K562 (cell line): ENCODE measurements at regions not wholly inside any gene's neighbourhood (a gene's known extent, or its start where the extent isn't known, plus 50 kb on each side); places are given as distances from the start of the nearest gene placed in this dataset.
A peak's percentile ranks its signal among the peaks of the same experiment; 100 is the strongest.

Experiments
- BCLAF1 ChIP-seq, 2 experiments: fragments of 450-650 bp in 1 of 2; IDR thresholded peaks; 2 replicates each; pipeline ENCODE4 v1.6.1; 2011 to 2017; ENCODE audit warnings: low read depth in 2 of 2, antibody characterized with exemption in 1 of 2, borderline replicate concordance in 1 of 2, low read length in 1 of 2, mild to moderate bottlenecking in 1 of 2, mixed read lengths in 1 of 2; ENCODE audit not compliant: control insufficient read depth in 1 of 2
- CHAMP1 ChIP-seq: fragments of 450-650 bp; IDR thresholded peaks from 2 replicates; pipeline ENCODE4 v1.6.1; 2016; ENCODE audit warnings: mild to moderate bottlenecking
- IFI16 ChIP-seq: fragments of 250-450 bp; sonication (Bioruptor Pico); IDR thresholded peaks from 2 replicates; pipeline ENCODE4 v2.1.2; 2022; ENCODE audit warnings: mild to moderate bottlenecking, inconsistent platforms
- KAT2B ChIP-seq: IDR thresholded peaks from one replicate; pipeline ENCODE4 v1.6.1; 2012; ENCODE audit warnings: low read depth, mild to moderate bottlenecking, control low read depth, inconsistent platforms, low read length, moderate library complexity
- NFXL1 ChIP-seq: fragments of 450-650 bp; formaldehyde crosslinking; IDR thresholded peaks from 2 replicates; pipeline ENCODE4 v1.4.0; 2021; ENCODE audit warnings: mild to moderate bottlenecking
- PRPF4 ChIP-seq: fragments of 200-400 bp; formaldehyde crosslinking; IDR thresholded peaks from one replicate; pipeline ENCODE4 v1.6.1; 2017; ENCODE audit warnings: low read length, low read depth, mild to moderate bottlenecking; ENCODE audit not compliant: insufficient read depth, poor library complexity, severe bottlenecking
- RBFOX2 ChIP-seq: fragments of 200-400 bp; formaldehyde crosslinking; IDR thresholded peaks from 2 replicates; pipeline ENCODE4 v1.6.1; 2017; ENCODE audit warnings: low read depth, mild to moderate bottlenecking, low read length, moderate library complexity
- RBM39 ChIP-seq: fragments of 200-400 bp; formaldehyde crosslinking; optimal IDR thresholded peaks from 2 replicates; pipeline ENCODE3; 2018; ENCODE audit warnings: low read depth, low read length
- SMARCA4 ChIP-seq: fragments of 450-650 bp; IDR thresholded peaks from 2 replicates; pipeline ENCODE4 v1.6.1; 2016
- SRSF1 ChIP-seq: fragments of 200-400 bp; formaldehyde crosslinking; IDR thresholded peaks from 2 replicates; pipeline ENCODE4 v1.6.1; 2017; ENCODE audit warnings: mild to moderate bottlenecking, low read depth, low read length, moderate library complexity
- TCF15 ChIP-seq: fragments of 250-450 bp; sonication (Bioruptor Pico); IDR thresholded peaks from 2 replicates; pipeline ENCODE4 v1.8.0; 2022; ENCODE audit warnings: moderate library complexity, mild to moderate bottlenecking, inconsistent platforms
- ZBTB26 ChIP-seq: fragments of 450-650 bp; formaldehyde crosslinking; IDR thresholded peaks from 2 replicates; pipeline ENCODE4 v1.4.0; 2022; ENCODE audit warnings: missing genetic modification characterization
- ZNF165 ChIP-seq: fragments of 250-450 bp; sonication (Bioruptor Pico); IDR thresholded peaks from 2 replicates; pipeline ENCODE4 v1.4.0; 2020; ENCODE audit warnings: borderline replicate concordance
- ZNF23 ChIP-seq: fragments of 250-450 bp; sonication (Bioruptor Pico); IDR thresholded peaks from 2 replicates; pipeline ENCODE4 v1.4.0; 2020; ENCODE audit warnings: mild to moderate bottlenecking
- ZNF586 ChIP-seq: fragments of 450-650 bp; formaldehyde crosslinking; conservative IDR thresholded peaks from 2 replicates; pipeline ENCODE4 v1.4.0; 2020; ENCODE audit warnings: mild to moderate bottlenecking, moderate library complexity
- ZNF740 ChIP-seq, 3 experiments: fragments of 200-800 bp in 1 of 3; sonication (Bioruptor generic) in 1 of 3; sonication (generic) in 1 of 3; formaldehyde crosslinking in 1 of 3; IDR thresholded peaks; 2 replicates each; pipeline versions ENCODE4 v1.6.1 to v1.8.0; 2016 to 2022; ENCODE audit warnings: mild to moderate bottlenecking in 2 of 3, missing compliant biosample characterization in 2 of 3, missing genetic modification characterization in 2 of 3, missing genetic modification reagents in 1 of 3

GRCh38 chr1:109821831-109822745 is 58.4 kb upstream of the EPS8L3 start (continued):
- TF ChIP-seq ZBTB26 (no peak), SRSF1 (no peak), ZNF23 (peak; percentile 49; the same call in 1 of the 2 replicates), RBFOX2 (peak; percentile 65), NFXL1 (CRISPR knock-in tag) (no peak), TCF15 (CRISPR knock-in tag) (peak; percentile 87), ZNF740 (CRISPR knock-in tag; IDR thresholded peaks at IDR 0.05) (no peak), ZNF740 (tag; IDR thresholded peaks at IDR 0.05) (no peak; a peak in 1 of 4 replicates), RBM39 (no peak), ZNF165 (CRISPR knock-in tag) (peak; percentile 72; the same call in 1 of the 2 replicates), KAT2B (no peak), IFI16 (CRISPR knock-in tag) (0 out of 2 replicates have a peak, but pooled peaks have one; percentile 42), CHAMP1 (no peak), ZNF586 (no peak), PRPF4 (no peak), SMARCA4 (peak; percentile 88), BCLAF1 (IDR thresholded peaks at IDR 0.05; ENCODE audit: borderline replicate concordance in 1 of 2, control insufficient read depth in 1 of 2, low read depth in 2 of 2, low read length in 1 of 2) (no peak)
